ENCODE measurements at regions not wholly inside any gene's neighbourhood (a gene's known extent, or its start where the extent isn't known, plus 50 kb on each side); places are given as distances from the start of the nearest gene placed in this dataset.
"Not testable (repeated sequence)": the region's sequence is repeated elsewhere in the genome, so short reads cannot be mapped to it uniquely, and the experiment has no call there.

- no peak for ATAC-seq
Measured at GRCh38 chr1:166379447-166379846, 212.6 kb upstream of the FAM78B start.

GRCh38 chr1:166383137-166383536 lies 216.3 kb upstream of the FAM78B start:
- ATAC-seq (no peak), DNase-seq (ENCODE audit: low spot score) (no peak)
- intact Hi-C loops (cut with DNase I), result no loop called here

More at GRCh38 chr1:166379447-166379846, 212.6 kb upstream of the FAM78B start:
- intact Hi-C loops (cut with DNase I), result no loop called here
- no peak for DNase-seq (ENCODE audit: low spot score)

DNA sequence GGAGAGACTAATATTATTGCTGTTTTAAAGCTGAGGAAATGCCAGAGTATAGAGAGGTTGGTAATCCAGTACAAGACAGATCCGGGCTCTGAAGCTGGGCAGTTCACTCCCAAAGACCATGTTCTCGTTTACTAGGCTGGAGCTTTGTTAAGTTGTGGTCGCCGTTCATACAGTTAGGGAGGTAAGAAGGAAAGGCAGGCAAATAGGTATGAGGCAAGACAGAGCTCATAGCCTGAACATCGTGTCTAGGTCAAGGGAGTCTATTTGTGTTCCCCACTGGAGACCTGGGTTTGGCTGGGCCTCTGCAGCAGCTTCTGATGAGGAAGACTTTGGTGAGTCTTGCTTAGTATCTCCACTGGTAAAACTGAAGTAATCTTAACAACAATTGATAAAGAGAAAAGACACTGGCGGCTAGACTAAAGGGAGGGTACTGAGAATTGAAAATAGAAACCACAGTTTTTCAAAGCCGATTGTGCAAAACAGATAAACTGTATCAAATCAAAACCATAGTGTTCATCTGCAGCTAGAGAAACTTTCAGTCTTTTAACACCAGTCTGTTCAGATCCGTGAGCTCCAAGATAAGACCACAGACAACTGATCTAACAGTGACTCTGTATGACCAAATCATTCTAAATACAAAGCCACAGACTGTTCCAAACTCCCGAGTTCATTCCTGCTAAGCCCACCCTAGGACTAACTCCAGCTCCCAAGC lies 217.0 kb upstream of the FAM78B start:
- intact Hi-C loops (cut with DNase I), result no loop called here
- DNase-seq (ENCODE audit: low spot score), result no peak
- ATAC-seq, result no peak

DNA sequence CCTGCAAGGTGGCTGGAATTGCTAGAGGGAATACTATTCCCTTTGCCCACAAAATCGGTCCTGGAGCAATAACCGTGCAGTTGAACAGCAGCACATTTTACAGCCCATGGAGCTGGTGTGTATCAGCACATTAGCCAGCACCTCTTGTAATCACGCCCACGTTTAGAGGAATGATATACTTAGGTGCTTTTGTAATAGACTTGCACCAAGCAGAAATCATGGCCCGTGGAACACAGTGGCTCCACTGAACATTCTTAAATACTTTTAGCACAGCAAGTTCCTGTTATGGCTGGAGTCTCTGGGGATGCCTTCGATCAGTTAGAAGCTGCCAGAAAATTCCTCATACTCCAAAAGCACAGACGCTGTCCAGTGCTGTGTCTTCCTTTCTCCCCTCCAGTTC lies 218.1 kb upstream of the FAM78B start:
- intact Hi-C loops (cut with DNase I), result no loop called here
- no peak for ATAC-seq

GRCh38 chr1:166390366-166391033 lies 223.7 kb upstream of the FAM78B start:
- intact Hi-C loops (cut with DNase I), result no loop called here
- no peak for DNase-seq (ENCODE audit: low spot score)
- no peak for ATAC-seq

More for the DNA sequence above, 218.1 kb upstream of the FAM78B start:
- no peak for DNase-seq (ENCODE audit: low spot score)

DNA sequence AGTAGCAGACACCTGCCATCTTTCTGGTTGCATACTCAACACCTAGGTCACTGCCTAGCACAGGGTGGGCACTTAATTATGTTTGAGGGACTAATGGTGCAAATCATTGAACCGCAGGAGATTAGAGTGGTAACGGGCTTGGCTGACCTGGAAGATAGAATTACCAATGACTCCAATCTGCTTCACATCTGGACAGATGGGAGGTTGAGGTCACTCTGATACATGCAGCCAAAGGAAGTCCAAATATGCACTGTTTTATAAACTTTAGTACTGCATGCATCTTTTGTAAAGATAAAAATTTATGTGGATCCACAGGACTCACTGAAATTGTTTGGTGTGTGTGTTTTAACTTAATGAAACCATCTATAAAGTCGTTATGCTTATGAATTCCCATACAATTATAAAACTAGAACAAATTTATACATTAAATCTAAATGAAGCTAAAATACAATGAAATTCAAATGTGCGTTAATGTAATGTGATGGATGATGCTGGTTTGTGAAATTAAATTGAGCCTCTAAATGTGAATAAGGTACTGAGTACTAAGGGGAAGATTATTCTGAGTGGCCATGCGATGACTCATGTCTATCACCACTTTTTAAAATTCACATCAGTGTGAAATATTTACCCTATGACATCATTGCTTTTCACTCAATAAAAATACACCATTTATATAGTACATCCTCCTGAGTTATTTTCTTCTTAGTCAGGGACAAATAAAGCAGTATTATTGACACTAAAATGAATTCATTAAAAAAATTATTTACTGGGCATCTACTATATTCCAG lies 224.7 kb upstream of the FAM78B start:
- no peak for ATAC-seq
- DNase-seq (ENCODE audit: low spot score), result no peak
- intact Hi-C loops (cut with DNase I), result no loop called here

DNA sequence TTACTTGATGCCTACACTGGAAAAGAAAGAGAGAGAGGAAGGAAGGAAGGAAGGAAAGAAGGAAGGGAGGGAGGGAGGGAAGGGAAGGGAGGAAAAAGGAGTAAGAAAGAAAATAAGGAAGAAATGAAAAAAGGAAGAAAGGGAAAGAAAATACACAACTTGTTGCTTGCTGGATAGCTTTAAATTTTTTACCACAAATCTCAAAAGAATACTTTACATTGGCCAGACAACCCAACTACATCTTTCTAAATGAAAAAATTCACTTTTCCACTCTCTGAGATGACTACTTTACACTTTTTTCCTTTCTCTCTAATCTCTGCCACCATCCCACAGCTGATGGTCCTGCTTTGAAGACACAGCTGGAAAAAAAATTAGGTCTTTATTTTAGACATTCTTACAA lies 228.9 kb upstream of the FAM78B start:
- intact Hi-C loops (cut with DNase I), result no loop called here
- ATAC-seq (no peak), DNase-seq (ENCODE audit: low spot score) (no peak)

DNA sequence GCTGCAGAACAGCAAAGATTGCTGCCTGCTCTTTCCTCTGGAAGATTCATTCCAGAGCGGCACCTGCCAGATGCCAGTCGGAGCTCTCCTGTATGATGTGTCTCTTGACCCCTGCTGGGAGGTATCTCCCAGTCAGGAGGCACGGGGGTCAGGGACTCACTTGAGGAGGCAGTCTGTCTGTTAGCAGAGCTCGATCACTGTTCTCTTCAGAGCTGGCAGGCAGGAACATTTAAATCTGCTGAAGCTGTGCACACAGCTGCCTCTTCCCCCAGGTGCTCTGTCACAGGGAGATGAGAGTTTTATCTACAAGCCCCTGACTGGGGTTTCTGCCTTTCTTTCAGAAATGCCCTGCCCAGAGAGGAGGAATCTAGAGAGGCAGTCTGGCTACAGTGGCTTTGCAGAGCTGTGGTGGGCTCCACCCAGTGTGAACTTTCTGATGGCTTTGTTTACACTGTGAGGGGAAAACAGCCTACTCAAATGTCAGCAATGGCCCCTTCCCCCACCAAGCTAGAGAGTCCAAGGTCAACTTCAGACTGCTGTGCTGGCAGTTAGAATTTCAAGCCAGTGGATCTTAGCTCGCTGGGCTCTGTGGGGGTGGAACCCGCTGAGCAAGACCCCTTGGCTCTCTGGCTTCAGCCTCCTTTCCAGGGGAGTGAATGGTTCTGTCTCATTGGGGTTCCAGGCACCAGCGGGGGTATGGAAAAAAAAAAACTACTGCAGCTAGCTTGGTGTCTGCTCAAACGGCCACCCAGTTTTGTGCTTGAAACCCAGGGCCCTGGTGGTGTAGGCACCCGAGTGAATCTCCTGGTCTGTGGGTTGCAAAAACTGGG lies 242.7 kb upstream of the FAM78B start:
- intact Hi-C loops (cut with DNase I); DNase-seq (ENCODE audit: low spot score); ATAC-seq: not testable (repeated sequence)

- intact Hi-C loops (cut with DNase I), result no loop called here
- DNase-seq (ENCODE audit: low spot score) (no peak), ATAC-seq (no peak)
Measured at GRCh38 chr1:166410083-166410385, 243.2 kb upstream of the FAM78B start.

GRCh38 chr1:166416831-166417230 lies 250.0 kb upstream of the FAM78B start:
- DNase-seq (ENCODE audit: low spot score); intact Hi-C loops (cut with DNase I): not testable (repeated sequence)

DNA sequence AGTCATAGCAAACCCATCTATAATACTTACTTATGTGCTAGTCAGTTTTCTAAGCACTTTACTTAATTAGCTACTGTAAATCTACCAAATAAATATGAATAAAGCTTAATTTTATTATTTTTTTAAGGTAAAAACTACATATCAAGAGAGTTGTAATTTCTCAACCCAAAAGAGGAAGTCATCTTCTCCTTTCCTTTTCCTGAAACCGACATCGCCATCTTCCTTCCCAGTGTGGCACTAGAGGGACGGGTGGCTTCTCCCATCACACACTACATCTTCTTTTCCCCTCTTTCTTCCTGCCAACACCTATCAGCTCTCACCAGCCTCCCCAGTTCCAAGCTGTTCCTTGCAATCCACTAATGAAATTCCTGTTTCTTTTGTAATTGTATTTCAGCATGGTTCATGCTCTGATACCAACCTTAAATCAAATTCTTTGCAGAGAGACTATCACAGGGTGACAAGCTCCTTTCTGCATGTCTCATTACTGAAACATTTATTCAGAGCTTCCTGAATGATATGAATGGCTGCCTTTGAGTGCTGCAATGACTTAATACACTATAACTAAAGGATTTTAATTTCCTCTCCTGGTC lies 251.6 kb upstream of the FAM78B start:
- DNase-seq (ENCODE audit: low spot score) (no peak), ATAC-seq (no peak)
- intact Hi-C loops (cut with DNase I), result no loop called here

More at GRCh38 chr1:166416831-166417230, 250.0 kb upstream of the FAM78B start:
- not testable (repeated sequence) for ATAC-seq

- intact Hi-C loops (cut with DNase I); ATAC-seq; DNase-seq (ENCODE audit: low spot score): not testable (repeated sequence)
Measured at GRCh38 chr1:166422586-166422985, 255.8 kb upstream of the FAM78B start.

DNA sequence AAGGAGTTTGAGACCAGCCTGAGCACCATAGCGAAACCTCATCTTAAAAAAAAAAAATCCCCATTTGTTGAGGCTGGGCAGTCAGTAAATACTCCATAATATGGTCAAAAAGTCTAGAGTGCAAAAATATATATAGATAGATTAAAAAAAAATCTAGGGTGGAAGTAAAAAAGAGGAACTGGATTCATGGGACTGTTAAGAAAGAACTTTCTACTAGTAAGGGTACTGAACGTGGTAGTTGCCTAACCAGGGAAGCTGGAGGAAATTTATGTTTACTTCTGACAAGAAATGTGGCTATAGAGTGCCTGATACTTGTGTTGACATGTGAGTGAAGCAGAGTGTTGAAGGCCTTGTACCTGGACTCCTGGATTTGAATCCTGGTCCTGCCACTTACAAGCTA lies 265.9 kb upstream of the FAM78B start:
- DNase-seq (ENCODE audit: low spot score) (no peak), ATAC-seq (no peak)
- intact Hi-C loops (cut with DNase I), result no loop called here

GRCh38 chr1:166433404-166434304 lies 266.9 kb upstream of the FAM78B start:
- intact Hi-C loops (cut with DNase I); ATAC-seq; DNase-seq (ENCODE audit: low spot score): not testable (repeated sequence)

- DNase-seq (ENCODE audit: low spot score), result no peak
- intact Hi-C loops (cut with DNase I), result no loop called here
- no peak for ATAC-seq
Measured at GRCh38 chr1:166457700-166458099, 290.9 kb upstream of the FAM78B start.

DNA sequence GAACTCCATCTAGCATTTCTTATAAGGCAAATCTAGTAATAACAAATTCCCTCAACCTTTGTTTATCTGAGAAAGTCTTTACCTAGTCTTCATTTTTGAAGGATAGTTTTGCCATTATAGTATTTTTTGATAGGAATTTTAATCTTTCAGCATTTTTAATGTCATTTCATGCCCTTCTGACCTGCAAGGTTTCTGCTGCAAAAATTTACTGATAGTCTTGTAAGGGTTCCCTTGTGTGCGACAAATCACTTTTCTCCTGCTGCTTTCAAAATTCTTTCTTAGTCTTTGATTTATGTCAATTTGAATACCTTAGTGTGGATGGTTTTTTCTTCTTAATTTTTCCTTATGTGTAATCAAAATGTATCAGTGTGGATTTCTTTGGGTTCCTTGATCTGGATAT lies 297.5 kb upstream of the FAM78B start:
- no peak for DNase-seq (ENCODE audit: low spot score)
- no peak for ATAC-seq
- intact Hi-C loops (cut with DNase I), result no loop called here

DNA sequence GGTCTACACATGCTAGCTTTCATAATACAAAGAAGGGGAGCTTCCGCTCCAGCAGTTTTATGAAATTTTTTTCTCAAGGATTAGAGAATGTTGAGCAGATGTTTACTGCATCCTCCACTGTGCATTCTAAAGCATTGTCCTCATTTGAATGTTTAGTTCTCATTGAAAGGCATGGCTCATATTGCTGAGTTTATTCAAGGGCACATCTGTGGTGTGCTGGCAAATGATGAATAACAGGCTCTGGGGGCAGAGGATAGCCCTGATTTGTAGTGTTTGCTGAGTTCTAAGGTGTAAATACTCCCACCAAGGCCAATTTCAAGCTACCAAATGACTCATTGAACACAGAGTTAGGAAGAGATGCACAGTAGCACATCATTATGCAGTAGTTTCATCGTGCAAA lies 303.2 kb upstream of the FAM78B start:
- intact Hi-C loops (cut with DNase I), result loop anchor here (10.0 kb wide), 1 partner anchor 535 kb away; no protein-coding TSS in a partner anchor
- peak; percentile 13 for ATAC-seq
- no peak for DNase-seq (ENCODE audit: low spot score)

GRCh38 chr1:166470441-166470840 lies 303.6 kb upstream of the FAM78B start:
- ATAC-seq, result peak; percentile 72
- intact Hi-C loops (cut with DNase I), result loop anchor here (10.0 kb wide), 1 partner anchor 536 kb away; no protein-coding TSS in a partner anchor
- DNase-seq (ENCODE audit: low spot score), result no peak
